ENCODE measurements at regions not wholly inside any gene's neighbourhood (a gene's known extent, or its start where the extent isn't known, plus 50 kb on each side); places are given as distances from the start of the nearest gene placed in this dataset.

- TF ChIP-seq SMC3 (IDR thresholded peaks at IDR 0.05; ENCODE audit: low read depth, low read length) = 0 out of 2 replicates have a peak, but pooled peaks have one; percentile 16
These were observed 364.8 kb upstream of the GALNT5 start (continued) for GRCh38 chr2:156892467-156893281.

- Histone ChIP-seq H3K4me2 (ENCODE audit: low read depth, low read length) (no peak overlapping the region), H3K9me1 (ENCODE audit: insufficient read depth, low read length) (no peaks in the 10 kb centered on the region), H3K4ac (ENCODE audit: low read depth, low read length) (no peak overlapping the region), H3K56ac (ENCODE audit: extremely low read depth, insufficient read depth, low read length) (no peak overlapping the region), H3K9me3 (ENCODE audit: control insufficient read depth, insufficient read depth, low read length) (no peaks in the 10 kb centered on the region), H2BK5ac (ENCODE audit: low read depth, low read length, poor library complexity, severe bottlenecking) (no peak overlapping the region), H3K18ac (ENCODE audit: low read depth, low read length) (no peak overlapping the region), H4K91ac (ENCODE audit: insufficient read depth, low read depth, low read length) (no peak overlapping the region), H2AK9ac (replicated peaks; ENCODE audit: low read depth, low read length, poor library complexity) (no peak overlapping the region), H3K27me3 (ENCODE audit: control insufficient read depth, insufficient read depth, low read length) (no peaks in the 10 kb centered on the region), H2AFZ (replicated peaks; ENCODE audit: low read length, poor library complexity) (no peak overlapping the region), H3K23ac (ENCODE audit: low read depth, low read length) (no peak overlapping the region), H4K8ac (ENCODE audit: low read depth in 2 of 2, low read length in 2 of 2) (no peak overlapping the region), H2BK20ac (ENCODE audit: low read depth, low read length) (no peak overlapping the region), H3K14ac (replicated peaks; ENCODE audit: low read depth, low read length) (no peak overlapping the region), H2AK5ac (ENCODE audit: low read depth, low read length) (no peak overlapping the region), H4K20me1 (ENCODE audit: insufficient read depth, low read length) (no peaks in the 10 kb centered on the region), H2BK15ac (ENCODE audit: low read depth, low read length) (no peak overlapping the region), H3K79me1 (ENCODE audit: low read depth in 1 of 2, low read length in 2 of 2) (no peaks in the 10 kb centered on the region), H3K4me3 (ENCODE audit: insufficient read depth, low read depth, low read length) (no peak overlapping the region), H3K4me1 (ENCODE audit: control insufficient read depth, insufficient read depth, low read length) (no peaks in the 10 kb centered on the region; the same call in 1 of the 2 replicates), H3K27ac (ENCODE audit: insufficient read depth, low read length) (no peak overlapping the region), H2BK120ac (ENCODE audit: low read depth, low read length) (no peak overlapping the region), H4K5ac (ENCODE audit: low read depth, low read length) (no peak overlapping the region), H3K36me3 (ENCODE audit: control insufficient read depth, insufficient read depth, low read length) (no peaks in the 10 kb centered on the region), H3K9ac (ENCODE audit: low read depth, low read length) (no peak overlapping the region)
- dilution Hi-C loops (cut with HindIII; ENCODE audit: low sequenced_read_pairs, unreplicated experiment) = no loop called here
- DNase-seq (peak; percentile 73), ATAC-seq (ENCODE audit: low read depth) (no peak)
- BruUV-seq (replicated peaks) = no TSS peak
- CTCF ChIA-PET = no interaction called here
- in situ Hi-C loops (cut with MboI; ENCODE audit: low sequenced_read_pairs) = loop anchor here (10.0 kb wide), 1 partner anchor 289 kb away; no protein-coding TSS in a partner anchor
- no CpG with 5 or more reads among the region's 1 CpG for WGBS, 2 experiments (ENCODE audit: extremely low coverage in 2 of 2, insufficient read length in 1 of 2)
- POLR2A ChIA-PET (ENCODE audit: unreplicated experiment) = no interaction called here
- intact Hi-C loops (cut with micrococcal nuclease) = no loop called here
- peak; percentile 29; the same call in 1 of the 2 replicates for TF ChIP-seq FOS (IDR thresholded peaks at IDR 0.05; ENCODE audit: low read depth, low read length)
- TF ChIP-seq NFE2L2 (IDR thresholded peaks at IDR 0.05; ENCODE audit: low read depth, low read length) = peak; percentile 16; the same call in 1 of the 2 replicates
- TF ChIP-seq BHLHE40 (IDR thresholded peaks at IDR 0.05; ENCODE audit: low read depth, low read length) = no peak
- TF ChIP-seq MXI1 (IDR thresholded peaks at IDR 0.05; ENCODE audit: borderline replicate concordance, low read depth, low read length) = no peak
These were observed 361.2 kb upstream of the GALNT5 start for GRCh38 chr2:156896294-156896693.

Data from IMR-90 (cell line).